CD4-positive, alpha-beta T cell treated with Interleukin-6 at 100 ng/mL for 8 hours (primary cell): ENCODE measurements at regions not wholly inside any gene's neighbourhood (a gene's known extent, or its start where the extent isn't known, plus 50 kb on each side); places are given as distances from the start of the nearest gene placed in this dataset.
"Not testable (repeated sequence)": the region's sequence is repeated elsewhere in the genome, so short reads cannot be mapped to it uniquely, and the experiment has no call there.

Experiments
- DNase-seq: peaks from one replicate; pipeline ENCODE4 v3.0.0-alpha.2; 2020; ENCODE audit warnings: mixed read lengths, low spot score

DNA sequence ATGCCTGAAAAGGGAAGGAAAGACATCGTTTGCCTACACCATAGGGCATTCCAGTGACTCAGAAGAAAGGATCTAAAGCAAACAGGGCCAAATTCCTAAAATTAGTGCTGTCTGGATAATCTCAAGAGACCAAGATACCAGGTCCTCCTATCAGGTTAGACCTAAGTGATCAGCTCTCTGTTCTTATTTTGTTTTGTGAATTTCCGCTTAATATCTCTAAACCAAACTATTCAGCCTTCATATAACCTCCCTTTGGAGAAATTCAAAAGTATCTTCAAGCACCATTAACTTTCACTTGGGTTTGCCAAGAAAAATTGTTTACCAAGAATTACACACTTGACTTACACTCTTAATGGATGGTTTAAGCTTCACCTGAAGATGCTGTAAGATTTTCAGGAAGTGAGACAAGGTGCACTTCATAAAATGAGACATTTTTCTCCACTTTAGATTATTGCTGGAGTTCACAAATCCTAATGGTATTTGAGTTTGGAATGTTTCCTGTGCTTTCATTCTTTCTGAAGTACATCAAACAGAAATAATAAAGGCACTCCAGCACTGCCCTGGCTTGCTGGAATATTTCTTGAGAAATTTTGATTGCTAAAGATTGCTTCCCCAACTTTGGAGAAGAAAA, 376.1 kb downstream of the LMO7 start:
- DNase-seq: no peak

DNA sequence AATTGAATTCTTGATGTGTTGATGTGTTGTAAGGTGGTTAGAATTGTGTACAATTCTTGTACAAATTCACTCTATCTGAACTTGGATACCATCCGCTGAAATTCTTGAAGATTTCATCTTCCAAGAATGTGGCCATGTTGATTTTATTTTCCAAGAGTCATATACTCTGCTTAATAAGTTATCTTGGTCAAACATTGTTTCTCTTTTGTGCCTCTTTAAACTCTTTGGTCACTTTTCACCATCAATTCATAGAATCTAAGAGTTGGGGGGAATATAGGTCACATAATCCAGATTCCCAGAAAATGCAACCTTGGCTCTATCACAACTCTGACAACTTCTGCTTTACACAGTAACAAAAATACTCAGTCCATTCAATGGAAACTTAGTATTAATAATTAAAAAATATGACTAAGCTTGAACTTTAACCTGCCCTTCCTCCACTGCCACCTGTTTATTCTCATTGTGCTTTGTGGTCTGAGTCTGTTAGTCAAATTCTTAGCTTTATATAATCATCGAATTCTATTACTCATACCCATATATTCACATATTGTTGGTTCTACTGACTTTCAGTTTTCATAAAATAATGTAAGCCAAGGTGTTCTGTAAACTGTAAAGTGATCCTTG, 373.2 kb downstream of the LMO7 start:
- DNase-seq: no peak

DNA sequence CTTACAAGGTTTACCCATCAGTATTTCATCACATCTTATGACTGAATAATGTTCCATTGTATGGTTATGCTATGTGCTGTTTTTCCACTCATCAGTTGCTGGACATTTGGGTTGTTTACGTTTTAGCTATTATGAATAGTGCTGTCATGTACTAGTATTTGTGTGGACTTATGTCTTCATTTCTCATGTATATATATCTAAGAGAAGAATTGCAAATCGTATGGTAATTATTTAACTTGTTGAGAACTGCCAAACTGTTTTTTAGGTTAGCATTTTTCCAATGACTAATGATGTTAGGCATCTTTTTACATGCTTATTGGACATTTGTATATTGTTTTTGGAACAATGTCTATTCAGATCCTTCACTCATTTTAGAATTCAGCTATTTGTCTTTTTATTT, 368.3 kb downstream of the LMO7 start:
- DNase-seq: no peak

DNA sequence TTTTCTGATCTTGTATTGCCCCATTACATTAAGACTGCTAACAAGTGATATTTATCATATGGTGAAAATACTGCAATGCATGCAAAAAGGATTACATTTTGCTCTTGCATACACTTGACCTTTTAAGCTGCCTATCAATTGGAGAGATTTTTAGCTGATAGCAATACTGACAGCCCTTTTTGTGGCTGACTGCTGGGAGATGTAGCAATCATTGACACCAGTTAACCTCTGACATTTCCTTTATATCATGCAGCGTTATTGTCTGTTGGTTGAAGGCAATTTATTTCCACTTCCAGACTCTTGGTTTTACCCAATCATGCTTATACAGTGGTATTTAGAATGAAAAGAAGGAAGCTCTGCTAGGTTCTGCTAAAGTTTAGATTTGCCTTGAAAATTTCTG, 364.0 kb downstream of the LMO7 start:
- no peak for DNase-seq

DNA sequence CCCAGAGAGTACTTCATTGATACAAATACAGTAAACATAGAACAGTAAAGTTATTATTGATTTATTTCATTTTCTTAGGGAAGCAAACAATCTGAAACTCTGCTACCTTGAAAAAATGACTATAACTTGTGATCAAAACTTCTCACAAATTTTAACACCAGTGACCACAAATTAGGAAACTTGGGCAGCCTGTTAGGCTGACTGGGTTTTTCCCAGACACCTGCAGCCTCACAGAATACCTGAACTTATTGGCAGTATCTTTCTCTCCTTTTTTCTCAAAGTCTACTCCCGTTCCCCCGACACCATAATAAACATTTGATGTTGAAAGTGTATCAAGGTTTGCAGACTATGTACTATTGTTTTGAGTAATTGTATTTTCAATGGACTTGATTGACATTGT, 360.5 kb downstream of the LMO7 start:
- DNase-seq: no peak

DNA sequence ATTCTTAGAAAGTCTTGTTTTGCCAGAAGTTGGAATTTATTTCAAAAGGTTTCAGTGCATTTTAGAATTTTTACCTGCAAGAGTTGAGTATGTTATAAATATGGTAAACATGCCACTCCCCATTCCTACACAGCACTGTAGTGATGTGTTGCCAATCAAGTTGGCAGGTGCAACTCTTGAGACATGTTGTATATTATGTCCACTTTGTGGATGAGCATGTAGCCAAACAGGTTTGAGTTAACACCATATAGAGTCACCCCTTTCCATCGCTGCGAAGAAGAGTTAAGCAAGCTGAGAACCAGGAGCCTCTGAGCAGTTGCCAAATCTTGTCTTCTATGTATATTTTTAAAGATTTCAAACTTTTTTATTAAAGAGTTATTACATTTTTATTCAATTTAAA, 359.8 kb downstream of the LMO7 start:
- DNase-seq: no peak

DNA sequence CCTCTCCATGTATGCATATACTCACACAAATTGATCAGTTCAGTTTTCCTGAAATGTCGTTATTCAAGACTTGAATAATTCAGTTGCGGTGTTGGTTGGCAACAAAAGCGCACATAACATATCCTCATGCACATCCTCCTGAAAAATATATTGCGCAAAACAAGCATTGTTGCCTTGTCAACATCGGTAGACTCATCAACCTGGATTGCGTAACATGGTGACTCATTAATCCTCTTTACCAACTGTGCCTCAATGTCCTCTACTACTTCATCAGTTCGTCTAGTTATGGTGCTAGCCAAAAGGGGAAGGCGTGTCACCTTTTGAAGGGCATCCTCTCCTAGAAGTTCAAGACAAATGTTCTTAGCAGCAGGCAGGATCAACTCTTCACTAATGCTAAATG, 357.7 kb downstream of the LMO7 start:
- no peak for DNase-seq

DNA sequence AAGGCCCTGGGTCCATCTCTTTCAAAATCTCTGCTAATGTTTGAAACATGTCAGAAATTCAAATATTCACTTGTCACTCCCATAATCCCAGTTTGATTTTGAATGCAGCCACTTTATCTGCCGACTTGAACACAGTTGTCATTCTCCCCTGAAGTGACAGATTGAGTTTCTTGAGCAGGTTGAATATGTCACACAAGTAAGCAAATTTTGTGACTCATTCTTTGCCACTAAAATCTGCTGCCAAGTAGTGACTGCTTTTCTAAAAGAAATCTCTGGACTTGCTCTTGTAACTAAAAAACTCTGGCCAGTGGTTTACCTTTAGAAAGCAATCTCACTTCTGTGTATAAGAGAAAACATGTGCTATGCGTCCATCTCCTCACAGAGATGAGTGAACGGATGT, 357.1 kb downstream of the LMO7 start:
- no peak for DNase-seq

DNA sequence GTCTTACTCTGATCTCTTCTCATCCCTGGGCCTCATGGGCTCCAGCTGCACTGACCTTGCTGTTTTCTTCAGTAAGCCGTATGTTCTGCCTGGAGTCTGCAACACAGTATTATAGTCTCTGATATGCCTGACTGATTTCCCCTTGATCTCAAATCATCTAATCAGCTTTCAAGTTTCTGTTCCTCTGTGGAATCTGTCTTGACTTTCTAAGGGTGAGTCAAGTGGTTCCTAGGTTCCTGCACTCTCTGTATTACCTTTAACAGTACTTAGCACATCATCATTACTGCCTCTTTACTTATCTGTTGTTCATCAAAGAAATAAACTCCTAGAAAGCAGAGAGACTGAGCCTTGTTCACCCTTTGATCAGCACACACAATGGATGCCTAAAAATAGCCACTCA, 350.7 kb downstream of the LMO7 start:
- no peak for DNase-seq

DNA sequence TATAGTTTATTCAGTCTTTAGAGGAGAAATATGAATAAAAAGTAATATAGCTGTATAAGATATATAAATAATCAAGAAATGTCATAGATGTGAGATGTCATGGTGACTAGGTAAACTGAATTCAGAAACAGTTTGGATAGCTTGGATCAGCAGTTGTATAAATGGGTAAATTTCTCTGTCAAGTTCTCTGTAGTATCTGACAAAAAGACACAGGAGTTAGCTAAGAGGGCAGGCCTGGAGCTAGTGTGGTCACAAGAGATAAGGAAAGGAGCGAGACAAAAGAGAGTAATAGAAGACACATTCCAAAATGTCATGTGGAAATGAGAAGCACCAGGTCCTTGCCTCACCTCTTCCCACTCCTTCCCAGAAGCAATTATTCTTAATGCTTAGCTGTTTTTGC, 349.0 kb downstream of the LMO7 start:
- no peak for DNase-seq

DNA sequence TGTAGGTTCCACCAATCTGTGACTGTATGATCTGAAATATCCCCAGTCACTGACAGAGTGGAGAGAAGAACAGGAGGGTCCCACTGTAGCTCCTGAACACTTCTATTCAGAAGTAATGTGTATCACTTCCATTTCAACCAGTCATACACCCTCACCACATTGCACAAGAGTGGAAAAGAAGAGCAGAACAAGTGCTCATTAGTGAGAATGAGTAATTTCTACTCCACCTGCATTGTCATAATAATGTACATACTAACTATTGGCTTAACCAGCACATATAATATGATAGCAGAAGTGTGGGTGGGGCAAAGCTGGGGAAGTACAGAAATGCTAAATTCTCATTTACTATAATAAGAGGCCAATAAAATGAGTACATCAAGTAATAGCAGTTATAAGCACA, 342.7 kb downstream of the LMO7 start:
- DNase-seq: no peak

DNA sequence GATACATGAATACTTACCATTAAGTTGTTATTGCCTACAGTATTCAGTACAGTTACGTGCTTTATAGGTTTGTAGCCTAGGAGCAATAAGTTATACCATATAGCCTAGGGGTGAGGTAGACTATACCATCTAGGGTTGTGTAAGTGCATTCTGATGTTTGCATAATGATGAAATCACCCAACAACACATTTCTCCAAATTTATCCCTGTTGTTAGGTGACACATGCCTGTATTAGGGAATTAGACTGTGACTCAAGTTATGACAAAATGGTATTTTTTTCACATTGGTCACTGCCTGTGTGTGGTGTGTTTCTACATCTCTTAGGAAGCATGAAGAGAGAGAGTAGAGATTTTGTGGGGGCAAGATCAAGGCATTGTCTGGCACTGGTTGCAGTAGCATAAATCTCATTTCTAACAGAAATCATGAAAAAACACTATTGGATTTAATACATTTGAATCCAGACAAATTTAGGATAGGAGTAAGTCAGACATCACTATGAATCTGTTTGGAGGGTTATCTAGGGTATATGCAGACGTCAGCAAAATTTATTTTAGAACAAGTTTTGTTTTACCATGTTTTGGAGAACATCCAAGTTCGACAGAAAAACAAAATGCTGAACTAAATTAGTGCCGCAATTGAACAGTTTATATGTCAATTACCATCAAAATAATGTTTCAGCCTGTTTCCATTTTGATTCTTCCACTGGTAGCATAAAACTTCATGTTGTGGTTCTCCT, 332.1 kb downstream of the LMO7 start:
- DNase-seq: no peak

DNA sequence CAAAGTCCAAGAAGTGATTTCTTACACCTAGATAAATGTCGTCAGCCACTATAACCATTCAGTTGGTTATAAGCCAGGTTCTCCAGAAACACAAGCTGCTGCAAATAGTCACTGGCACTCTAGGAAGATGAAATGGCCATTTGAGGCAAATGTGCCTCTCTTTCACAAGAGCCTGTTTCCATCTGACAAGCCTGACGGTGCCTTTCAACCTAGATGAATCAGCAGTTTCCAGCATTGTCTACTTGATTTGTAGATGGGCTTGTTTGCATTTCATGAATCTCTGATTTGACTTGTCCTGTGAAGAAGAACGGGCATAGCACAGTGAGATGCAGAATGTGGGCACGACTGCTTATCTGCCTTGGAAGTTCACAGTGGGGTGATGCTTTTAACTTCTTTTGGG, 327.2 kb downstream of the LMO7 start:
- DNase-seq: no peak

DNA sequence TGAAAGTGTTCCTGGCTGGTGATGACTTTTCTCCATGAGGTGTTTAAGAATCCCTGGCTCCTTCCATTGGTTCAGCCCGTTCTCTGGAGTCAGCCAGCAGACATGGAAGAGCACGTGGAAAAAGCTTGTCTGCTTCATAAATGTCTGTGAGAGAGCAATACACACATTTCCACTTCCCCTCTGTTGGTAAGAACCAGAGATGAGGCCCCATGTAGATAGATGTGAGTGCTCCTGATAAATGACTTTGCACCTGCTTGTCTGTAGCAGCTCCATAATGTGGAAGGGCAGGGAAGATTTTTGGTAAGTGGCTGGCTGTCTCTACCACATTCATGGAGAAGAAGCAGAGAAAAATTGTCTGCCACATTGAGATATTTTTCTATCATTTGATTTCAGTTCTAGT, 325.8 kb downstream of the LMO7 start:
- no peak for DNase-seq

DNA sequence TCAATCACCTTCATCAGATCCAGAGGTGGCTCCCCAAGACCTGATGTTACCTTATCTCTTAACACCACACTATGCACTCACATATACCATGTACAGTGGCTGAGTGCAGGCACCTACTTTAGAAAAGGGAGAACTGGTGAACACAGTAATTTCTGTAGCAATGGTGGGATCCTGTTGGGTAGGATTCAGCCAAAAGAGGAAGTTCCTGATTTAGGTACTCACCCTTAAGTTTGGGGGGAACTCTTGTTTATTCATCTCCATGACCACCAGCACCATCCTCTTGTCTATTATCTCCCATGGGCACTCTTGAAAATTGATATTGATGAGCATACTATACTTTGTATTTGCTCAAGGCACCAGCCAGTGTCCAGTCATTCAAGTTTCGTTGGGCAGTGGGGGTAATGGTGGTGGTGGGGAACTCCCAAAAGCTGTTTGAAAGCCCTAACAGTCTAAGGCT, 324.4 kb downstream of the LMO7 start:
- DNase-seq: no peak

DNA sequence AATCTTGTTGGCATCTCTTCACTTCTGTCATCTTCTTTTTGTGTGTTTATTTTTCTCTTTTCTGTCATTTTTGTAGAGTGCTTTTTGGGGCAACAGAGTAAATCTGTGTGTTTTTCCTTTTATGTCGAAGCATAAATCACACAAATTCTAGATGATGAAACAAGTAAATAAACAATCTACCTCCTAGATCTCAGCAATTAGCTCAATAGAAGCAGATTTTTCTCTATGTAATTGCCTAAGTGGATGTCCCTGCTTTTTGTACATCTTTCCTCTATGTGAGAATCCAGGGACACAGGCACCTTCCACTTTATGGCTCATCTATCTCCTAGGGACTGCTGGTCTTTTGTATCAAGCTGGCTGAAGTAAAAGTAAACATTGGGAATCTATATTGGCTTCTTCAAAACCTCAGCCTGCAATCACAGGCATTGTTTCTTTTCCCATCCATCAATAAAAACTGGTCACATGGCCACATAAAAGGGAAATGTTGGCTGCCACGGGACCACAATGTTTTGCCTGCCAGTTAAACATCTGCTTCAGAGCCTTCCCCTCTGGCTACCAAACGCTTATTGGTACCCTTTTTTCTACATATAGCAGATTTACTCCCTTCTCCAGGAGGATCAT, 323.8 kb downstream of the LMO7 start:
- DNase-seq: no peak

DNA sequence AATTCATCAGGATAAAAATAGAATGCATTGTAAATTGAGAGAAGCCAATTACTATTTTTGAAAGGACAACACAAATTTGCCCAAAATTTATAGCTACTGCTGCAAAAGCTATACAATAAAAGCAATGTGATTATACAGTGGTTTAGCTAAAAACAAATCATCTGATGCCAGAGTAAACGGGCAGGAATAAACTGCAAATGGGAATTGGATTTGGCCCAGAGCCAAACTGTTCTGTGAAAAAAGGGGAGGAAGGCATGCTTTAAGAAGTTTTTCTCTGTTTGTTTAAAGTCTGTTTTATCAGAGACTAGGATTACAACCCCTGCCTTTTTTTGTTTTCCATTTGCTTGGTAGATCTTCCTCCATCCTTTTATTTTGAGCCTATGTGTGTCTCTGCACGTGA, 317.5 kb downstream of the LMO7 start:
- DNase-seq: not testable (repeated sequence)

DNA sequence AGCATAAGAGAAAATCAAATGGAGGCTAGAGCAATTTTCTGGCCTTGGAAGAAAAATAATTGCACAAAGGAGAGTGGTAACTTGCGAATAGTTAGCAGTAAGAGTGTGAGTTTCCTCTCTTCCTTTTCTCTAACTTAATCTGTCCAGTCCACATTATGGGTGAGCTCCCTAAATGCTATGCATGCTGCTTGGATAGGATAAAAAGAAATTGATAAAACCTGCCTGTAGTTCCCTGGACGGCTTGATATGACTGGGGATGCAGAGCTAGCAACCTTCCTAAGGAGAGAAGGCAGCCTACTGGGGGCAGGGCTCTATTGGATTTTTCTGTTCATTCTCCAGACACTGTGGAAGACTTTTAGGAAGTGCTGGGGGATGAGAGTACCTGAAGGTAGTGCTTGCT, 311.3 kb downstream of the LMO7 start:
- no peak for DNase-seq

DNA sequence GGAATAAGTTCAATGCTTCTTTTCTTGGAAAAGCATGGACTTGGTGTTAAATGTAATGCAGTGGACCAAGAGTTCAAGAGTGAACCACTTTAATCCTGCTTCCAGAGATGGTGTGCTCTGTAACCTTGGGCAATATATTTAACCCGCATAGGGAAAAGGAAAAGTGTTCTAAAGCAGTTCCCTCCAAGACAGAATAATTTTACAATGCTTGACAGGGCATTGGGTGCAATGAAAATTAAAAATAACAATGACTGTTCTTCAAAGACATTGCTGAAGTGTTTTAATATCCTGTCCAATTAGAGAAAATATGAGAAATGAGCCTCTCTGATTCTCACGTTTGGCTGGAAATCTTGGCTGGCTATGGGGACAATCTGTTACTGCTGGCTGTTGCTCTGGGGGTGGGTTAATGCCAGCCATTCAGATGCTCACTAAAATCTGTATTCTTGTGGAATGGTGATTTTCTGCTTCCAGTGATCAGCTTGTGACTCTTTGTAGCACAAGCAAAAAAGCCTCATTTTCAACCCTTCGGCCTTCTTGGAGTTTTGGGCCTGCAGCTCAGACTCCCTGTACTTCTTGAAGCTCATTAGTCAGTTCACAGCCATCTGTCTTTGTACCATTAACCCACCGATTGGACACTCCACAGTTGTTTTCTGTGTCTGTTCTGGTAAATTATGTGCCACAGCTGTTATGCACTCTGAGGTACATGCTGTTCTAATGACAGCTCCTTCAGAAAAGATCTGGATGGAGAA, 310.6 kb downstream of the LMO7 start:
- no peak for DNase-seq

DNA sequence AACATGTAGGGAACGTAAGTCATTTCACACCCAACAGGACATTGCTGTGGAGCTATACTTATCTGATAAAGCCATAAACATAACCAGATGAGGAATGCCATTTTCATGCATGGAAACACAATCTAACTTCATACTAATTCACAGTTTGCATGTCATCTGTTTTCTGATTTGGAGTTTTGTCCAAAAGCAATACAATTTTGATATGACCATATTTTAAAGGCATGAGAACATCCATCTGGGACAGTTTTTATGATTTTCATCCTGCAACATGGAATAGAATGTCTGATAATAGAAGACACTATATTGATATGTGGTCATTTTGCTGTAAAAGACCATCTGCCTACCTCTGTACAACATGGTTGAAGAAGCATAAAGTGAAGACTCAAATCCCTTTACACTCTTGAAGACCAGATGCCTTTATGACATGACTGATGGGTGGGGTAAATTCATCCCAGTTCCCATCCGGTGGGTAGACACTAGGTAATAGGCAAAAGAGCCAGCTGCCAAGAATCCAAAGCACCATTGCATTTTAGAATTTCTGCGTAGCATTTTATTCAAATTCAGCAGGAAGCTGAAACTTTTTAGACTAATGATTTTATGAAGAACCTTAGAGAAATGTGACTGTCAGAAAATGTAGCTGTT, 309.8 kb downstream of the LMO7 start:
- no peak for DNase-seq

DNA sequence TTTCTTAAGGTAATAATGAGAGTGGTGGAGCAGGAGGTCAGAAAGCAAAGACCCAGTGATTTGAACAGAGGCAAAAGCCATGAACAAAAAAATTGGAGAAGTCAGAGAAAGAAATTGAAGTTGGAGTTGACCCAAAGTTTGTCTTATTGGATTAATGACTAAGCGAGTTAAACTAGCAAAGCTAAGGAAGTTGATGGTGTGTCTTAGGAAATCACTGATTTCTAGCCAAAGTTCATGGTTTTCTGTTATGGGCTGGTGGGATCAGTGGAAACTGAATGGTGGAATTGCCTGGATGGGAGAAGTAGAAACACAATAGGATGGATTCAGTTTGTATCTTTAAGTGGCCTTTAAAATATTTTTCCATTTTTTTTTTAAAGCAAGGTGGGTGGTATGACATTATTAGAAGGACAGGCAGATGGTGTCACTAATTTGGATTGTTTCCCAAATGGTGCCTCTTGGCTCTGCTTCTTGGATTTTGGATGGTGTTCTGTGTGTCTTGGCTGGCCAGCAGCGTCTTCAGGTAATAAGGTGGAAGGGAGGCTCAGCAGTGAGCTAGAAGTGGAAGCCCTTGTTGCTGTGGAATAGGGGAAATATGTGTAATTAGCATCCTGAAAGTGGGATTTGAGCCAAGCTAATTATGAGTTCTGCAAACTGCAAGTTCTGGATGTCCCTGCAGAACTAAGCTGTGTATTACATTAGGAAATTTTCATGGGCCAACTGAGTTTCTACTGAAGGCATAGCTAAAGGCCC, 302.9 kb downstream of the LMO7 start:
- no peak for DNase-seq
